LNCAP (cell line): ENCODE measurements at regions not wholly inside any gene's neighbourhood (a gene's known extent, or its start where the extent isn't known, plus 50 kb on each side); places are given as distances from the start of the nearest gene placed in this dataset.

Experiments used
- TF ChIP-seq, protein P1 (sequence below): fragments of 450-650 bp; IDR thresholded peaks from 2 replicates; pipeline ENCODE4 v1.5.1; 2017; ENCODE audit warnings: mild to moderate bottlenecking

DNA sequence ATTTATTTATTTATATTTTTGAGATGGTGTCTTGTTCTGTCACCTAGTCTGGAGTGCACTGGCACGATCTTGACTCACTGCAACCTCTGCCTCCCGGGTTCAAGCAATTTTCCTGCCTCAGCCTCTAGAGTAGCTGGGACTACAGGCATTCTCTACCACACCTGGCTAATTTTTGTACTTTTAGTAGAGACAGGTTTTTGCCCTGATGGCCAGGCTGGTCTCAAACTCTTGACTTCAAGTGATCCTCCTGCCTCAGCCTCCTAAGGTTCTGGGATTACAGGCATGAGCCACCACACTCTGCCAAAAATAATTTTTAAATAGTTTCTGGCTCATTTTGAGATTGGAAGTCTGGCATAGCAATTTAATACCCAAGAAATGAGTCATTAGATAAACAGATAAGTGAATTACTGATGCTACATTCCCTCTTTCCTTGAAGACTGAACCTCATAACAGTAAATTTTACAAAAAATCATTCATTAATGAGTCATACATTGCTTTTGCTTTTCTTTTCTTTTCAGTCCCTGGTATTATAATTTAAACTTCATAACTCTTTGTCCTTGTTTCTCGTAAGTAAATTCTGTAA, 881.6 kb upstream of the PIK3C3 start:
- TF ChIP-seq, protein P1, sequence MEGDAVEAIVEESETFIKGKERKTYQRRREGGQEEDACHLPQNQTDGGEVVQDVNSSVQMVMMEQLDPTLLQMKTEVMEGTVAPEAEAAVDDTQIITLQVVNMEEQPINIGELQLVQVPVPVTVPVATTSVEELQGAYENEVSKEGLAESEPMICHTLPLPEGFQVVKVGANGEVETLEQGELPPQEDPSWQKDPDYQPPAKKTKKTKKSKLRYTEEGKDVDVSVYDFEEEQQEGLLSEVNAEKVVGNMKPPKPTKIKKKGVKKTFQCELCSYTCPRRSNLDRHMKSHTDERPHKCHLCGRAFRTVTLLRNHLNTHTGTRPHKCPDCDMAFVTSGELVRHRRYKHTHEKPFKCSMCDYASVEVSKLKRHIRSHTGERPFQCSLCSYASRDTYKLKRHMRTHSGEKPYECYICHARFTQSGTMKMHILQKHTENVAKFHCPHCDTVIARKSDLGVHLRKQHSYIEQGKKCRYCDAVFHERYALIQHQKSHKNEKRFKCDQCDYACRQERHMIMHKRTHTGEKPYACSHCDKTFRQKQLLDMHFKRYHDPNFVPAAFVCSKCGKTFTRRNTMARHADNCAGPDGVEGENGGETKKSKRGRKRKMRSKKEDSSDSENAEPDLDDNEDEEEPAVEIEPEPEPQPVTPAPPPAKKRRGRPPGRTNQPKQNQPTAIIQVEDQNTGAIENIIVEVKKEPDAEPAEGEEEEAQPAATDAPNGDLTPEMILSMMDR, result no peak

DNA sequence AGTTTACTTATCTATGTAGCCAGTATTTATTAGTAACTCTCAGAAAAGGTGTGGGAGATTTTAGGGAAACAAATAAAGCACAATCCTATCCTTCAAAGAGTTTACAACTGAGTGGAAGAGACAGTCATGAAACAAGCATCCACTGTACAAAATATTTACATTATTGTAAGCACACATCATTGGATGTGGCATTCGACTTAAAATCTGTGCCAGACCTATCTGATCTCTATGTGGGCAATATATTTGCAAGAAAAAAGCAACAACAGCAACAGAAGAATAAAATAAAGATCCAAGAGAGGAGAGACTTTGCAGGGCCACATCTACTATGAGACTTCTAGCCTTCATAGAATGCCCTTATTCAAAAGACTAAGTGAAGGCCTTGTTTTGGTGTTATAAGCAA, 882.1 kb upstream of the PIK3C3 start:
- TF ChIP-seq, protein P1, result no peak

DNA sequence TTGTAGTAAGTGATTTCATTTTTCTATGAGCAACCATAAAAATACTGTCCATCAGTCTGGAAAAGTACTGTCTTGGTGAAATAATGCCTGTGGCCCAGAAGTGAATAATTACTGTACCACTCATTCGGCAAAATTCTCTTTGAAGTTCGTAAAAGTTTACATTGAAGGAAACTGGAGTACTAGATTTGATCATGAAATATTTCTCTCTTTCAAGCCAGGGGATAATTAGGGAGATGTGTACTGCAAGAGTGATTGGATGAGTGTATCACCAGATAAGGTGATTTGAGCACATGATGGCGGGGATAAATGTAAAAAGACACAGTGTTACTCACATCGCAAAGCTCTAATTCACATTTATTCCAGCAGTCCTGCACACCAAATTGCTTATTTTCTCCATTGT, 883.2 kb upstream of the PIK3C3 start:
- TF ChIP-seq, protein P1, result no peak

DNA sequence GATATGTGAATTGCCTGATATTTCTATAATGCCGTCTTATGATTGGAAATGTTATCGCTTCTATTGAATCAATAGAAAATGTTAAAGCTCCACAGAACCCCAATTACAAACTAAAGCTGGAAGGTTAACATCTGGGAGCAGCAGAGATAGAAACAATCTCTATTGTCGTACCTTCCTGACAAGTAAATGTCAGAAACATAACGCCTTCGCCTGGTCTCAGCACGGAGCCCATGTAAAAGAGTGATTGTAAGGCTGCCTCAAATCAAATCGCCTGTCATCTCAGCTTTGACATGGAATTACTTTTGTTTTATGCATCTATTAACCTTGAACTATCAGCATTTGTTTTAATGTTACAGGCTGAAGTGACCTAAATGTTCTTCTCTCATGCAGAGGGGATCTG, 885.9 kb upstream of the PIK3C3 start:
- TF ChIP-seq, protein P1, result no peak

DNA sequence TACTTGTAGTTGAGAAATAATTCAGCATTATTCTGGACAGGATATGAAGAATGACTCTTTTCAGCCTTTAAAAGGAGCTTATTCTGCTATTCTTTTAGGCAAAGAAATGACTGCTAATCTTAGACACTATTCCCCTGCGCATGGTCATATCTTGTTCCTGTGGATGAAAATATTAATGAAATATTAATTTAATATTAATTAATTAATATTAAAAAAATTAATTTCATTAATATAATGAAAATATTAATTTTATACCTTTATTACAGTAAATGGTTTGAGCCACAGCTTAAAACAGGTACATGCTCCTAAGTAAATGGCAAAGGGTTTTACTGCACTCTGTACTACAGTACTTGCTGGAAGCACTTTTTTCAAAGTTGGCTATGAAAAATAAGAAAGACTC, 890.1 kb upstream of the PIK3C3 start:
- TF ChIP-seq, protein P1, result no peak

DNA sequence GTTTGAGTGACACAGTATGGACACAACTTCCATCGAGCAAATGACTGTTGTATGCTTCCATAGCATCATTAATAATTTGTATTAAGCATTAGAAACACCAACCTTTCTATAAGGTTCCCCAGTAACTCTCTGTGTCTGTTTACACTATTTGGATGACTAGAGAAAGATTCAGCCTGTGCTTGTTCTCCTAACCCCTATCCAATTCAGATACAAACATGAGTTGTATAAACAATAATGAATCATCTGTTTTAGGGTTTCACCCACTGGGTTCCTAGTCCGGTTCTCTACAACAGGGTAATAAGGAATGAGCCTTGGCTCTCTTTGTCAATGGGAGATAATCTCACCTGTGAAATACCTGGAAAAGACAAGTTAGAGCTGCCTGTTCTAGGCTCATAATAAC, 894.1 kb upstream of the PIK3C3 start:
- TF ChIP-seq, protein P1, result no peak

DNA sequence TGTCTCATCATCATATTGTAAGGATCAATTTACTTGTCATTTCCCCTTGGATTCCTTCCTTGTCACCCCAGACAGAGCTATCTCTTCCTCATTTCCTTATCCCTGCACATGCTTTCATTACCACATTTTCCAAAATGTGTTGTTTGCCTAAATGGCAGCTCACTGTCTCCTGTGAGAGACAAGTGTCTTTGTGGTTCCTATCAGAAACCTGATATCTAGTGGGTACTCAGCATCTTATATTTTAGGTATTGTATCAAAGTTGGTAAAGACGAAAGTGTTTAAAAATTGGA, 896.0 kb upstream of the PIK3C3 start:
- TF ChIP-seq, protein P1, result no peak

DNA sequence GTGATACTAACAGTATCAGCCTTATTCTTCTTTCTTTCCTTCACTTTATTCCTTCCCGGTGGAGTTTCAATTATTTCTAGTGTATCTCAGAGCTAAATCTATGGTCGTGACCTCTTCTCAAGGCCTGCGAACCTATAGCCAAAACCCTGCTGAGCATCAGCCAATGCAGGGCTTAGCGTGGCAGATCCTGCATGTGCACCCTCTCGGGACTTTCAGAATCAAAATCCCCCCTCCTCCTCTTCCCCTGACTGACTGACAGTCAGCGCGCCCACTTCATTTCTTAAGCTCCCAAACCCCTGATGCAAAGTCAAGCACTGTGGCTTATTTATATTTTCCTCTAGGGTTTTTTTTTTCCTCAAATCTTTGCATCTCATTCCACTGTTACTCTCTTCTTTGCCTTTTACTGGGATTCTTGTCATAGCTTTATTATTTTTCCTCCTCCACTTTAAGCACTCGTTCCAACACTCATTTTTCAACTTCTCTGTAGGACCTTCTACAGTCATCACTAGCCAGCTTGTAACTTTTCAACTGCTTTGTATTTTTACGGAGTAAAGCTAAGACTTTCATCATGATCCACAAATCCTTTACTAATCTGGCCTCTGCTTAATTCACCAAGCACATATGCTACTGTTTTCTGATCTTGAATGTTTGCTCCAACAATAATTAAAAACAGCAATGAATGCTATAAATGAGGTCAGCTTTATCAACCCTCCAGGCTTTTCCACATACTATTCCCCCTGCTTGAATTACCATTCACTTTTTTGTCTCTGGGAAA, 896.5 kb upstream of the PIK3C3 start:
- TF ChIP-seq, protein P1, result no peak
